MV-4-11 (cell line): ENCODE measurements at regions not wholly inside any gene's neighbourhood (a gene's known extent, or its start where the extent isn't known, plus 50 kb on each side); places are given as distances from the start of the nearest gene placed in this dataset.

ENCODE experiments used
- DNase-seq: peaks from one replicate; lab custom pipeline; 2025; lab: John Stamatoyannopoulos, UW

GRCh38 chr6:152905551-152906299 is 77.1 kb downstream of the FBXO5 start:
- DNase-seq, result no peak

- DNase-seq, result no peak
These were observed 73.6 kb downstream of the FBXO5 start for GRCh38 chr6:152909241-152909640.

DNA sequence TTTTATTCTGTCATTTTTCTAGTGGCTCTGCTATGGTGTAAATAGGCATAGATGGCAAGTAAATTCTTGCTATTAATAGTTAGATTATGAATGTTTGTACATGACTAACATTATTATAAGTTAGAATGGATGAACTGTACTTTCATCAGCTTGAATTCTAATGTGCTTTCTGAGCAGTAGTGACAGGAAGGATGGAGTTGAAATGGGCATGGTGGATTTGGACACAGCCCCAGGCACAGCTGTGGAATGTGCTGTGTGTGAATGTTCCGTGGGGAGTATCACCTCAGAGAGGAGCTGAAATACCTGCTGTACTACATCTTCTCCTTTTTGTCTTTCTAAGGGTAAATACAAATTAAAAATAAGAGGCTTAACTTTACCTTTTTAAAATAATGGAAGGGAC is 66.8 kb downstream of the FBXO5 start:
- DNase-seq, result no peak

DNA sequence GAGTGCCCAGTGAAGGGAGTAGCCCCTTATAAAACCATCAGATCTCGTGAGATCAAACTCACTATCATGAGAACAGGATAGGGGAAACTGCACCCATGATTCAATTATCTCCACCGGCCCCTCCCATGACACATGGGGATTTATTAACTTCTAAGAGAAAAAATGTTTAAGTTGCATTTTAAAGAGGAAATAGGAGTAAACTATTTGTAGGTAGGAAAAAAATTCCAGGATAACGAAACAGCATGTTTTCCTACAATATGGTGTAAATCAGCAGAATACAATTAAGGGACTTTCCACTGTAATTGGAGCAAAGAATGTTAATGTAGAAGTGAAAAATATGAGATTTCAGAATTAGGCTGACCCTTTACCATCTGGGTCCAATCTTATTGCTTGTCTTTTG is 63.9 kb downstream of the FBXO5 start:
- no peak for DNase-seq

GRCh38 chr6:152920016-152920415 is 62.8 kb downstream of the FBXO5 start:
- no peak for DNase-seq
